ENCODE measurements at regions not wholly inside any gene's neighbourhood (a gene's known extent, or its start where the extent isn't known, plus 50 kb on each side); places are given as distances from the start of the nearest gene placed in this dataset.
"Not testable (repeated sequence)": the region's sequence is repeated elsewhere in the genome, so short reads cannot be mapped to it uniquely, and the experiment has no call there.

GRCh38 chr17:43315858-43316521 lies 82.2 kb upstream of the RNU2-1 start:
- Histone ChIP-seq H3K4me1 (ENCODE audit: control insufficient read depth, insufficient read depth, low read length) (no peaks in the 10 kb centered on the region), H3K36me3 (ENCODE audit: control insufficient read depth, insufficient read depth, low read length) (no peaks in the 10 kb centered on the region), H3K9me3 (replicated peaks; ENCODE audit: control insufficient read depth, low read depth, low read length) (no peaks in the 10 kb centered on the region), H3K27me3 (ENCODE audit: control insufficient read depth, insufficient read depth, low read length) (no peaks in the 10 kb centered on the region), H3K4me3 (ENCODE audit: low read length) (no peak overlapping the region), H3K27ac (ENCODE audit: low read length) (no peak overlapping the region)
- no peak for DNase-seq
- 0% methylated on average over 2 of the region's 15 CpGs for WGBS (ENCODE audit: insufficient coverage)

GRCh38 chr17:43315369-43315768 lies 81.6 kb upstream of the RNU2-1 start:
- Histone ChIP-seq H3K27ac (ENCODE audit: low read length) (no peak overlapping the region), H3K36me3 (ENCODE audit: control insufficient read depth, insufficient read depth, low read length) (no peaks in the 10 kb centered on the region)
- 0% methylated on average over 26 of the region's 32 CpGs for WGBS (ENCODE audit: insufficient coverage)

DNA sequence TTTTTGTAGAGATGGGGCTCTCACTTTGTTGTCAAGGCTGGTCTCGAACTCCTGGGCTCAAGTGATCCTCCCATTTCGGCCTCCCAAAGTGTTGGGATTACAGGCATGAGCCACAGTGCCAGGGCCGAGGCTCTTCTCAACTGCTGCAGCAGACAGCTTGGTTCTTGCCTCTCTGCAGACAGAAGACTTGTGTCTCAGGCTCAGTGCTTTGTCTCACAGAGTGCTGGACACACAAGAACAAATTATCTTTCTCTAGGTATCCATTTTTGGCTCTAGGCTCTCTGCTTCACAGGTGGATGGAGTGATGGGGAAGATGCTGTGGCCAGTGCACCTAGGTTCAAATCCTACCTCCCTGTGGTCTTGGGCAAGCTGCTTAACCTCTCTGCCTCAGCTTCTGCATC lies 80.8 kb upstream of the RNU2-1 start:
- Histone ChIP-seq H3K36me3 (ENCODE audit: control insufficient read depth, insufficient read depth, low read length) (no peaks in the 10 kb centered on the region), H3K27me3 (ENCODE audit: control insufficient read depth, insufficient read depth, low read length) (no peaks in the 10 kb centered on the region), H3K9me3 (replicated peaks; ENCODE audit: control insufficient read depth, low read depth, low read length) (no peaks in the 10 kb centered on the region), H3K4me1 (ENCODE audit: control insufficient read depth, insufficient read depth, low read length) (no peaks in the 10 kb centered on the region), H3K4me3 (ENCODE audit: low read length) (no peak overlapping the region), H3K27ac (ENCODE audit: low read length) (no peak overlapping the region)
- peak; percentile 41 for DNase-seq
- WGBS (ENCODE audit: insufficient coverage), result 94% methylated on average over 3 of the region's 3 CpGs

More at GRCh38 chr17:43315369-43315768, 81.6 kb upstream of the RNU2-1 start:
- DNase-seq, result no peak
- Histone ChIP-seq H3K9me3 (replicated peaks; ENCODE audit: control insufficient read depth, low read depth, low read length) (no peaks in the 10 kb centered on the region), H3K4me3 (ENCODE audit: low read length) (no peak overlapping the region), H3K4me1 (ENCODE audit: control insufficient read depth, insufficient read depth, low read length) (no peaks in the 10 kb centered on the region), H3K27me3 (ENCODE audit: control insufficient read depth, insufficient read depth, low read length) (no peaks in the 10 kb centered on the region)

DNA sequence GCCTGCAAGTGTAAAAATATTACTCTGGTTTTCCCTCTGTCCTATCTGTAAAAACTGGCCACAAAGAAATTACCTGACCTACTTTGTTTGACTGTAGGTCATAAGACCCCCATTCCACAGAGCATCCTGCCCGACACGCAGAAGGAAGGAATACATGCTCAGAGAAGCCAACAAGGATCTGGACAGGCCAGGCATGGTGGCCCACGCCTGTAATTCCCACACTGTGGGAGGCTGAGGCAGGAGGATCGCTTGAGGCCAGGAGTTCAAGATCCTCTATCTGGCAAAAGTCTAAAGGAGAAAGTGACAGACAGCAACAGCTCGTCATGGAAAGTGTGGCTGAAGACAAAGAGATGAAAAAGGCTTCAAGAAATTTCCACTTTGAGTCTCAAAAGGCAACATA lies 78.2 kb upstream of the RNU2-1 start:
- no peak overlapping the region for H3K4me3 ChIP-seq (ENCODE audit: low read length)
- no peak overlapping the region for H3K27ac ChIP-seq (ENCODE audit: low read length)
- 86% methylated on average over 4 of the region's 5 CpGs for WGBS (ENCODE audit: insufficient coverage)
- no peaks in the 10 kb centered on the region for H3K27me3 ChIP-seq (ENCODE audit: control insufficient read depth, insufficient read depth, low read length)
- H3K36me3 ChIP-seq (ENCODE audit: control insufficient read depth, insufficient read depth, low read length), result no peaks in the 10 kb centered on the region
- DNase-seq, result no peak
- H3K9me3 ChIP-seq (replicated peaks; ENCODE audit: control insufficient read depth, low read depth, low read length), result no peaks in the 10 kb centered on the region
- no peaks in the 10 kb centered on the region for H3K4me1 ChIP-seq (ENCODE audit: control insufficient read depth, insufficient read depth, low read length)

- no peaks in the 10 kb centered on the region for H3K9me3 ChIP-seq (replicated peaks; ENCODE audit: control insufficient read depth, low read depth, low read length)
- no peaks in the 10 kb centered on the region for H3K4me1 ChIP-seq (ENCODE audit: control insufficient read depth, insufficient read depth, low read length)
- H3K27ac ChIP-seq (ENCODE audit: low read length), result no peak overlapping the region
- H3K4me3 ChIP-seq (ENCODE audit: low read length), result no peak overlapping the region
- H3K27me3 ChIP-seq (ENCODE audit: control insufficient read depth, insufficient read depth, low read length), result no peaks in the 10 kb centered on the region
- no peak for DNase-seq
- H3K36me3 ChIP-seq (ENCODE audit: control insufficient read depth, insufficient read depth, low read length), result no peaks in the 10 kb centered on the region
- 29% methylated on average over 2 of the region's 12 CpGs for WGBS (ENCODE audit: insufficient coverage)
Measured at GRCh38 chr17:43309505-43310332, 75.9 kb upstream of the RNU2-1 start.

- Histone ChIP-seq H3K36me3 (ENCODE audit: control insufficient read depth, insufficient read depth, low read length) (no peaks in the 10 kb centered on the region), H3K9me3 (replicated peaks; ENCODE audit: control insufficient read depth, low read depth, low read length) (no peaks in the 10 kb centered on the region), H3K4me3 (ENCODE audit: low read length) (no peak overlapping the region), H3K4me1 (ENCODE audit: control insufficient read depth, insufficient read depth, low read length) (no peaks in the 10 kb centered on the region), H3K27me3 (ENCODE audit: control insufficient read depth, insufficient read depth, low read length) (no peaks in the 10 kb centered on the region), H3K27ac (ENCODE audit: low read length) (no peak overlapping the region)
- DNase-seq, result no peak
- WGBS (ENCODE audit: insufficient coverage), result 100% methylated on average over 2 of the region's 6 CpGs
Measured at GRCh38 chr17:43308999-43309398, 75.2 kb upstream of the RNU2-1 start.

DNA sequence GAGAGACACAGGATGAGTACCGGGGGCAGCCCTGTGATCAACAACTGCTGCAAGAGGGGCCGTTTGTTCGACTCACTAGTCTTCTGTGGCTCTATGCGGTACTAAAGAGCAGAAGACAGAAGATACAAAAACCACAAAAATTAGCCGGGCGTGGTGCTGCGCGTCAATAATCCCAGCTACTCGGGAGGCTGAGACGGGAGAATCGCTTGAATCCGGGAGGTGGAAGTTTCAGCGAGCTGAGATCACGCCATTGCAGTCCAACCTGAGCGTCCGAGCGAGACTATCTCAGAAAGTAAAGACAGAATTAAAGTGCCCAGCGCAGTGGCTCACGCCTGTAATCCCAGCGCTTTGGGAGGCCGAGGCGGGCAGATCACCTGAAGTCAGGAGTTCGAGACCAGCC lies 71.0 kb upstream of the RNU2-1 start:
- not testable (repeated sequence) for H3K36me3 ChIP-seq (ENCODE audit: control insufficient read depth, insufficient read depth, low read length); DNase-seq; H3K4me1 ChIP-seq (ENCODE audit: control insufficient read depth, insufficient read depth, low read length); H3K27me3 ChIP-seq (ENCODE audit: control insufficient read depth, insufficient read depth, low read length); H3K4me3 ChIP-seq (ENCODE audit: low read length); H3K9me3 ChIP-seq (replicated peaks; ENCODE audit: control insufficient read depth, low read depth, low read length); H3K27ac ChIP-seq (ENCODE audit: low read length)
- no CpG with 5 or more reads among the region's 23 CpGs for WGBS (ENCODE audit: insufficient coverage)

DNA sequence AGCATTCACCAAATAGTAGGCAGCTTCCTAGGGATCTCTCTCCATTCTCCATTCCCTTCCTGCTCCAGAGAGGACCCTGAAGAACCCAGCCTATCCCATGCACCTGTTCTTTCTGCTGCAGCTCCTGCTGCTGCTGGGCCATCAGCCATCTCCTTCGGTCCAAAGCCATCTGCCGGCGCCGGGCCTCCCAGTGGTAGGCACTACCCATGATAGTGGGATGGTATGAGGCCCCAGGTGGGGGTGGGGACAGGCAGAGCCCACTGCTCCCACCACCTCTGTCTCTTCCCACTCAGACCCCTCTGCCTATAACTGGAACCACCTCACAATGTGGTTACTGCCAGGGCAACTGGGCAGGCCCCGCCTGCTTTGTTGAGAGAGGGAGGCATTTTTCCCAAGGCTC lies 69.3 kb upstream of the RNU2-1 start:
- H3K36me3 ChIP-seq (ENCODE audit: control insufficient read depth, insufficient read depth, low read length); DNase-seq; H3K27ac ChIP-seq (ENCODE audit: low read length); H3K4me1 ChIP-seq (ENCODE audit: control insufficient read depth, insufficient read depth, low read length); H3K4me3 ChIP-seq (ENCODE audit: low read length); H3K27me3 ChIP-seq (ENCODE audit: control insufficient read depth, insufficient read depth, low read length); H3K9me3 ChIP-seq (replicated peaks; ENCODE audit: control insufficient read depth, low read depth, low read length): not testable (repeated sequence)
- no CpG with 5 or more reads among the region's 5 CpGs for WGBS (ENCODE audit: insufficient coverage)

DNA sequence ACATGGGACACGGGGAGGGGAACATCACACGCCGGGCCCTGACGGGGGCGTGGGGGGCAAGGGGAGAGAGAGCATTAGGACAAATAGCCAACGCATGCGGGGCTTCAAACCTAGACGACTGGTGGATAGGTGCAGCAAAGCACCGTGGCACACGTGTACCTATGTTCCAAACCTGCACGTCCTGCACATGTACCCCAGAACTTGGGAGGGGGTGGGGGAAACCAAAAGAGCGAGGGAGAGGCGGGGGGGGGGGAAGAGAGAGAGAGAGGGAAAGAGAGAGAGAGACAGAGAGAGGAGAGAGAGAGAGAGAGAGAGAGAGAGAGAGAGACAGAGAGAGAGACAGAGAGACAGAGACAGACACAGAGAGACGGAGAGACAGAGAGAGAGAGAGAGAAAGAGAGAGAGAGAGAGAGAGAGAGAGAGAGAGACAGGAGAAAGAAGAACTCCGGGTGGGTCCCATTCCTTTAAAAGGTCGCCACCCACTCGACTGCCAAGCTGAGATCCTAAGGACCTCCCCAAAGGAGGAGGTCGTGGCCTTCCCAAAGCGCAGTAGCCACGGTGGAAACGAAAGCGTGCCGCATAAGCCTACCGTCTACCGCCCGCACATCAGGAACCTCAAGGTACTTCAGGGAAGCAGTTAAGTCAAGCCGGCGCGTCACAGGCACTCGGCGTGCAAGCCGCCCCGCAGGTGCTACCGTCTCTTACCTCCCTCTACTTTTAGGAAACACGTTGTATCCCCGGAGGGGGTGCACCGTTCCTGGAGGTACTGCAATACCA lies 65.7 kb upstream of the RNU2-1 start:
- H3K27me3 ChIP-seq (ENCODE audit: control insufficient read depth, insufficient read depth, low read length); H3K9me3 ChIP-seq (replicated peaks; ENCODE audit: control insufficient read depth, low read depth, low read length); H3K4me1 ChIP-seq (ENCODE audit: control insufficient read depth, insufficient read depth, low read length); H3K4me3 ChIP-seq (ENCODE audit: low read length); H3K36me3 ChIP-seq (ENCODE audit: control insufficient read depth, insufficient read depth, low read length); DNase-seq; H3K27ac ChIP-seq (ENCODE audit: low read length): not testable (repeated sequence)
- no CpG with 5 or more reads among the region's 37 CpGs for WGBS (ENCODE audit: insufficient coverage)

DNA sequence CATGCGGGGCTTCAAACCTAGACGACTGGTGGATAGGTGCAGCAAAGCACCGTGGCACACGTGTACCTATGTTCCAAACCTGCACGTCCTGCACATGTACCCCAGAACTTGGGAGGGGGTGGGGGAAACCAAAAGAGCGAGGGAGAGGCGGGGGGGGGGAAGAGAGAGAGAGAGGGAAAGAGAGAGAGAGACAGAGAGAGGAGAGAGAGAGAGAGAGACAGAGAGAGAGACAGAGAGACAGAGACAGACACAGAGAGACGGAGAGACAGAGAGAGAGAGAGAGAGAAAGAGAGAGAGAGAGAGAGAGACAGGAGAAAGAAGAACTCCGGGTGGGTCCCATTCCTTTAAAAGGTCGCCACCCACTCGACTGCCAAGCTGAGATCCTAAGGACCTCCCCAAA lies 55.9 kb upstream of the RNU2-1 start:
- no CpG with 5 or more reads among the region's 11 CpGs for WGBS (ENCODE audit: insufficient coverage)
- not testable (repeated sequence) for H3K36me3 ChIP-seq (ENCODE audit: control insufficient read depth, insufficient read depth, low read length); H3K9me3 ChIP-seq (replicated peaks; ENCODE audit: control insufficient read depth, low read depth, low read length); H3K4me1 ChIP-seq (ENCODE audit: control insufficient read depth, insufficient read depth, low read length); H3K27me3 ChIP-seq (ENCODE audit: control insufficient read depth, insufficient read depth, low read length); H3K4me3 ChIP-seq (ENCODE audit: low read length); H3K27ac ChIP-seq (ENCODE audit: low read length); DNase-seq

Data from muscle of leg (tissue), 3 donors.